ENCODE measurements at regions not wholly inside any gene's neighbourhood (a gene's known extent, or its start where the extent isn't known, plus 50 kb on each side); places are given as distances from the start of the nearest gene placed in this dataset.

- FAIRE-seq = peak; percentile 73
- Histone ChIP-seq H3K9ac (ENCODE audit: low read length) (no peak overlapping the region), H3K36me3 (ENCODE audit: insufficient read depth, low read length) (no peaks in the 10 kb centered on the region), H3K4me2 (ENCODE audit: low read length) (peak overlapping the region; percentile 1), H3K4me1 (ENCODE audit: insufficient read depth, low read length) (peaks cover 9% of the 10 kb centered on the region), H3K27ac (ENCODE audit: low read depth, low read length) (peak overlapping the region; percentile 3), H4K20me1 (ENCODE audit: insufficient read depth, low read length) (no peaks in the 10 kb centered on the region), H2AFZ (ENCODE audit: low read depth, low read length) (no peak overlapping the region), H3K9me3 (ENCODE audit: insufficient read depth, low read depth, low read length) (no peaks in the 10 kb centered on the region), H3K4me3 (ENCODE audit: insufficient read depth, low read depth, low read length) (no peak overlapping the region), H3K27me3 (ENCODE audit: insufficient read depth, low read length) (no peaks in the 10 kb centered on the region), H3K79me2 (ENCODE audit: insufficient read depth, low read length) (no peaks in the 10 kb centered on the region)
- Mint-ChIP-seq H3K4me1 (ENCODE audit: low read depth, unreplicated experiment) (peaks cover 16% of the 10 kb centered on the region), H3K9me3 (ENCODE audit: unreplicated experiment) (no peaks in the 10 kb centered on the region), H3K27me3 (ENCODE audit: low read depth, unreplicated experiment) (no peaks in the 10 kb centered on the region), H3K4me3 (ENCODE audit: unreplicated experiment) (no peak overlapping the region), H3K27ac (ENCODE audit: unreplicated experiment) (peak overlapping the region; percentile 26), H3K36me3 (ENCODE audit: low read depth, unreplicated experiment) (no peaks in the 10 kb centered on the region)
- TF ChIP-seq, protein P1, sequence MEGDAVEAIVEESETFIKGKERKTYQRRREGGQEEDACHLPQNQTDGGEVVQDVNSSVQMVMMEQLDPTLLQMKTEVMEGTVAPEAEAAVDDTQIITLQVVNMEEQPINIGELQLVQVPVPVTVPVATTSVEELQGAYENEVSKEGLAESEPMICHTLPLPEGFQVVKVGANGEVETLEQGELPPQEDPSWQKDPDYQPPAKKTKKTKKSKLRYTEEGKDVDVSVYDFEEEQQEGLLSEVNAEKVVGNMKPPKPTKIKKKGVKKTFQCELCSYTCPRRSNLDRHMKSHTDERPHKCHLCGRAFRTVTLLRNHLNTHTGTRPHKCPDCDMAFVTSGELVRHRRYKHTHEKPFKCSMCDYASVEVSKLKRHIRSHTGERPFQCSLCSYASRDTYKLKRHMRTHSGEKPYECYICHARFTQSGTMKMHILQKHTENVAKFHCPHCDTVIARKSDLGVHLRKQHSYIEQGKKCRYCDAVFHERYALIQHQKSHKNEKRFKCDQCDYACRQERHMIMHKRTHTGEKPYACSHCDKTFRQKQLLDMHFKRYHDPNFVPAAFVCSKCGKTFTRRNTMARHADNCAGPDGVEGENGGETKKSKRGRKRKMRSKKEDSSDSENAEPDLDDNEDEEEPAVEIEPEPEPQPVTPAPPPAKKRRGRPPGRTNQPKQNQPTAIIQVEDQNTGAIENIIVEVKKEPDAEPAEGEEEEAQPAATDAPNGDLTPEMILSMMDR (IDR thresholded peaks at IDR 0.05; ENCODE audit: insufficient read depth, low read depth, low read length) = no peak
- TF ChIP-seq EZH2 (IDR thresholded peaks at IDR 0.05; ENCODE audit: insufficient read depth, low read length) = no peak
- DNase-seq (ENCODE audit: low read depth) = peak; percentile 94
These were observed 207.7 kb downstream of the HS3ST3A1 start for GRCh38 chr17:13393841-13394710.

- Histone ChIP-seq H3K27me3 (ENCODE audit: insufficient read depth, low read length) (no peaks in the 10 kb centered on the region), H3K4me2 (ENCODE audit: low read length) (no peak overlapping the region), H2AFZ (ENCODE audit: low read depth, low read length) (no peak overlapping the region), H3K9ac (ENCODE audit: low read length) (no peak overlapping the region), H3K36me3 (ENCODE audit: insufficient read depth, low read length) (no peaks in the 10 kb centered on the region), H3K79me2 (ENCODE audit: insufficient read depth, low read length) (no peaks in the 10 kb centered on the region), H3K9me3 (ENCODE audit: insufficient read depth, low read depth, low read length) (no peaks in the 10 kb centered on the region), H3K4me3 (ENCODE audit: insufficient read depth, low read depth, low read length) (no peak overlapping the region), H3K4me1 (ENCODE audit: insufficient read depth, low read length) (peaks cover 7% of the 10 kb centered on the region), H4K20me1 (ENCODE audit: insufficient read depth, low read length) (no peaks in the 10 kb centered on the region), H3K27ac (ENCODE audit: low read depth, low read length) (no peak overlapping the region)
- H3K4me1 Mint-ChIP-seq (ENCODE audit: low read depth, unreplicated experiment) = peaks cover 7% of the 10 kb centered on the region
- TF ChIP-seq EZH2 (IDR thresholded peaks at IDR 0.05; ENCODE audit: insufficient read depth, low read length) = no peak
- TF ChIP-seq, protein P1 (IDR thresholded peaks at IDR 0.05; ENCODE audit: insufficient read depth, low read depth, low read length) = no peak
- DNase-seq (ENCODE audit: low read depth) = no peak
- H3K27me3 Mint-ChIP-seq (ENCODE audit: low read depth, unreplicated experiment) = no peaks in the 10 kb centered on the region
- no peak overlapping the region for H3K4me3 Mint-ChIP-seq (ENCODE audit: unreplicated experiment)
- FAIRE-seq = peak; percentile 50
- no peaks in the 10 kb centered on the region for H3K36me3 Mint-ChIP-seq (ENCODE audit: low read depth, unreplicated experiment)
- H3K9me3 Mint-ChIP-seq (ENCODE audit: unreplicated experiment) = no peaks in the 10 kb centered on the region
- no peak overlapping the region for H3K27ac Mint-ChIP-seq (ENCODE audit: unreplicated experiment)
These were observed 213.8 kb downstream of the HS3ST3A1 start for GRCh38 chr17:13387952-13388351.

- peaks cover 7% of the 10 kb centered on the region for H3K4me1 Mint-ChIP-seq (ENCODE audit: low read depth, unreplicated experiment)
- no peak for DNase-seq (ENCODE audit: low read depth)
- no peaks in the 10 kb centered on the region for H3K27me3 Mint-ChIP-seq (ENCODE audit: low read depth, unreplicated experiment)
- H3K9me3 Mint-ChIP-seq (ENCODE audit: unreplicated experiment) = no peaks in the 10 kb centered on the region
- no peaks in the 10 kb centered on the region for H3K36me3 ChIP-seq (ENCODE audit: insufficient read depth, low read length)
- no peaks in the 10 kb centered on the region for H3K27me3 ChIP-seq (ENCODE audit: insufficient read depth, low read length)
- no peaks in the 10 kb centered on the region for H4K20me1 ChIP-seq (ENCODE audit: insufficient read depth, low read length)
- H3K27ac ChIP-seq (ENCODE audit: low read depth, low read length) = no peak overlapping the region
- H3K36me3 Mint-ChIP-seq (ENCODE audit: low read depth, unreplicated experiment) = no peaks in the 10 kb centered on the region
- H2AFZ ChIP-seq (ENCODE audit: low read depth, low read length) = no peak overlapping the region
- TF ChIP-seq EZH2 (IDR thresholded peaks at IDR 0.05; ENCODE audit: insufficient read depth, low read length) = no peak
- TF ChIP-seq, protein P1 (IDR thresholded peaks at IDR 0.05; ENCODE audit: insufficient read depth, low read depth, low read length) = no peak
- no peak for FAIRE-seq
- no peaks in the 10 kb centered on the region for H3K79me2 ChIP-seq (ENCODE audit: insufficient read depth, low read length)
- H3K4me1 ChIP-seq (ENCODE audit: insufficient read depth, low read length) = peaks cover 7% of the 10 kb centered on the region
- no peak overlapping the region for H3K9ac ChIP-seq (ENCODE audit: low read length)
- no peaks in the 10 kb centered on the region for H3K9me3 ChIP-seq (ENCODE audit: insufficient read depth, low read depth, low read length)
- H3K27ac Mint-ChIP-seq (ENCODE audit: unreplicated experiment) = no peak overlapping the region
- no peak overlapping the region for H3K4me3 ChIP-seq (ENCODE audit: insufficient read depth, low read depth, low read length)
- no peak overlapping the region for H3K4me3 Mint-ChIP-seq (ENCODE audit: unreplicated experiment)
- no peak overlapping the region for H3K4me2 ChIP-seq (ENCODE audit: low read length)
These were observed 214.5 kb downstream of the HS3ST3A1 start for GRCh38 chr17:13387236-13387635.

Measured in astrocyte (in vitro differentiated cells and primary cell).